H1 (cell line): ENCODE measurements at regions not wholly inside any gene's neighbourhood (a gene's known extent, or its start where the extent isn't known, plus 50 kb on each side); places are given as distances from the start of the nearest gene placed in this dataset.

Experiments used
- CTCF ChIA-PET: fragments of 300-600 bp; sonication (Branson Sonifier 250); formaldehyde crosslinking; loops from one replicate; lab custom pipeline; 2021; ENCODE audit not compliant: partially characterized antibody; lab: Charles Lee
- POLR2A ChIA-PET: fragments of 300-600 bp; sonication (Branson Sonifier 250); formaldehyde crosslinking; loops from one replicate; lab custom pipeline; 2021; ENCODE audit warnings: inconsistent platforms; ENCODE audit not compliant: partially characterized antibody; lab: Charles Lee
- DNase-seq, 2 experiments: peaks; one replicate each; pipeline versions ENCODE4 v3.0.0 to v3.0.0-alpha.2; 2010 to 2022; ENCODE audit warnings: low spot score in 2 of 2, low read depth in 1 of 2, mixed read lengths in 1 of 2
- FAIRE-seq: peaks from 2 replicates; lab custom pipeline; 2011; peaks lifted over from hg19 to GRCh38; lab: Jason Lieb, UNC
- H2AFZ ChIP-seq: 2 replicates; pipeline ENCODE4 v1.8.1; 2012; ENCODE audit warnings: low read length, inconsistent platforms
- H2AK5ac ChIP-seq: 2 replicates; pipeline ENCODE4 v1.6.1; 2013; ENCODE audit warnings: low read depth, low read length
- H2BK120ac ChIP-seq: replicated peaks from 2 replicates; pipeline ENCODE3; 2013; ENCODE audit warnings: low read depth, low read length, inconsistent platforms
- H2BK12ac ChIP-seq: 2 replicates; pipeline ENCODE4 v1.6.1; 2013; ENCODE audit warnings: low read depth, low read length
- H2BK15ac ChIP-seq: 2 replicates; pipeline ENCODE4 v1.6.1; 2013; ENCODE audit warnings: low read length
- H2BK20ac ChIP-seq: 2 replicates; pipeline ENCODE4 v1.6.1; 2013; ENCODE audit warnings: low read length
- H2BK5ac ChIP-seq: 2 replicates; pipeline ENCODE4 v1.6.1; 2013; ENCODE audit warnings: low read depth, low read length
- H3K14ac ChIP-seq: 2 replicates; pipeline ENCODE4 v1.6.1; 2013; ENCODE audit warnings: inconsistent platforms; ENCODE audit not compliant: insufficient read length
- H3K18ac ChIP-seq: 2 replicates; pipeline ENCODE4 v1.6.1; 2013; ENCODE audit warnings: low read length; ENCODE audit errors: extremely low read depth
- H3K23ac ChIP-seq: 2 replicates; pipeline ENCODE4 v1.6.1; 2013; ENCODE audit warnings: inconsistent platforms; ENCODE audit not compliant: insufficient read length
- H3K23me2 ChIP-seq: 2 replicates; pipeline ENCODE4 v1.6.1; 2013; ENCODE audit warnings: low read depth, low read length
- H3K27ac ChIP-seq: 2 replicates; pipeline ENCODE4 v1.6.1; 2011; ENCODE audit warnings: low read depth, low read length, inconsistent platforms
- H3K27me3 ChIP-seq, 4 experiments: replicated peaks in 1 of 4; 1 replicate in 1 of 4; 2 replicates in 3 of 4; pipeline versions ENCODE4 v1.6.1 to v1.8.1; 2011 to 2013; ENCODE audit warnings: low read length in 3 of 4, mild to moderate bottlenecking in 3 of 4, inconsistent platforms in 2 of 4, mixed read lengths in 2 of 4, moderate library complexity in 1 of 4; ENCODE audit not compliant: control insufficient read depth in 3 of 4, insufficient read depth in 3 of 4; ENCODE audit errors: extremely low read depth in 1 of 4
- H3K36me3 ChIP-seq, 4 experiments: 2 replicates each; pipeline versions ENCODE4 v1.6.1 to v1.8.1; 2011 to 2013; ENCODE audit warnings: mild to moderate bottlenecking in 4 of 4, low read length in 3 of 4, moderate library complexity in 2 of 4, control low read depth in 1 of 4, inconsistent platforms in 1 of 4; ENCODE audit not compliant: insufficient read depth in 4 of 4, control insufficient read depth in 2 of 4
- H3K4ac ChIP-seq: replicated peaks from 2 replicates; pipeline ENCODE3; 2013; ENCODE audit warnings: low read length, low read depth, mixed read lengths, inconsistent platforms; ENCODE audit not compliant: insufficient read length
- H3K4me1 ChIP-seq, 4 experiments: replicated peaks in 1 of 4; 1 replicate in 1 of 4; 2 replicates in 3 of 4; pipeline versions ENCODE4 v1.6.1 to v1.8.1; 2011 to 2013; ENCODE audit warnings: low read length in 3 of 4, inconsistent platforms in 2 of 4, mixed read lengths in 1 of 4; ENCODE audit not compliant: insufficient read depth in 4 of 4, control insufficient read depth in 3 of 4
- H3K4me2 ChIP-seq, 2 experiments: 2 replicates each; pipeline versions ENCODE4 v1.6.1 to v1.8.1; 2011 to 2013; ENCODE audit warnings: low read depth in 2 of 2, low read length in 2 of 2, control low read depth in 1 of 2, inconsistent platforms in 1 of 2, mild to moderate bottlenecking in 1 of 2; ENCODE audit not compliant: insufficient read depth in 1 of 2
- H3K4me3 ChIP-seq, 4 experiments: fragments of 200-600, 300-600 bp in 1 of 4; sonication (generic), shearing (Covaris generic), sonication (Bioruptor Twin) in 1 of 4; 2 replicates each; pipeline versions ENCODE4 v1.5.1 to v1.8.1; 2011 to 2016; ENCODE audit warnings: low read length in 4 of 4, low read depth in 3 of 4, control low read depth in 2 of 4, inconsistent platforms in 2 of 4, mild to moderate bottlenecking in 2 of 4, mixed read lengths in 1 of 4, moderate library complexity in 1 of 4; ENCODE audit not compliant: insufficient read depth in 2 of 4; ENCODE audit errors: extremely low read depth in 1 of 4
- H3K56ac ChIP-seq: replicated peaks from 2 replicates; pipeline ENCODE3; 2013; ENCODE audit warnings: low read depth, mild to moderate bottlenecking, mixed read lengths, low read length, inconsistent platforms; ENCODE audit not compliant: insufficient read length
- H3K79me1 ChIP-seq: 2 replicates; pipeline ENCODE4 v1.6.1; 2013; ENCODE audit warnings: low read depth, low read length, control low read depth
- H3K79me2 ChIP-seq, 2 experiments: 2 replicates each; pipeline versions ENCODE4 v1.6.1 to v1.8.1; 2012 to 2013; ENCODE audit warnings: low read length in 2 of 2, mild to moderate bottlenecking in 2 of 2, inconsistent platforms in 1 of 2; ENCODE audit not compliant: insufficient read depth in 2 of 2, control insufficient read depth in 1 of 2
- H3K9ac ChIP-seq, 4 experiments: replicated peaks in 1 of 4; 1 replicate in 1 of 4; 2 replicates in 3 of 4; pipeline versions ENCODE4 v1.6.1 to v1.8.1; 2011 to 2013; ENCODE audit warnings: low read depth in 3 of 4, low read length in 3 of 4, control low read depth in 2 of 4, mild to moderate bottlenecking in 2 of 4, moderate library complexity in 2 of 4, inconsistent platforms in 1 of 4; ENCODE audit errors: extremely low read depth in 1 of 4
- H3K9me3 ChIP-seq, 2 experiments: 2 replicates each; pipeline versions ENCODE4 v1.6.1 to v1.8.1; 2012 to 2013; ENCODE audit warnings: mild to moderate bottlenecking in 2 of 2, moderate library complexity in 2 of 2, control low read depth in 1 of 2, inconsistent platforms in 1 of 2, low read depth in 1 of 2, low read length in 1 of 2, mixed read lengths in 1 of 2; ENCODE audit not compliant: insufficient read depth in 2 of 2
- H4K20me1 ChIP-seq, 2 experiments: replicated peaks in 1 of 2; 2 replicates each; pipeline versions ENCODE3 to v1.8.1; 2011 to 2013; ENCODE audit warnings: inconsistent platforms in 2 of 2, low read length in 2 of 2, mild to moderate bottlenecking in 1 of 2; ENCODE audit not compliant: insufficient read depth in 2 of 2, control insufficient read depth in 1 of 2
- H4K5ac ChIP-seq: 2 replicates; pipeline ENCODE4 v1.6.1; 2013; ENCODE audit warnings: low read length, low read depth, mixed read lengths, inconsistent platforms; ENCODE audit not compliant: insufficient read length
- H4K8ac ChIP-seq: 2 replicates; pipeline ENCODE4 v1.8.0; 2013; ENCODE audit warnings: mild to moderate bottlenecking, moderate library complexity, low read length, inconsistent platforms; ENCODE audit not compliant: insufficient read depth; ENCODE audit errors: extremely low read depth
- H4K91ac ChIP-seq: replicated peaks from 2 replicates; pipeline ENCODE3; 2013; ENCODE audit warnings: low read length, mixed read lengths, inconsistent platforms; ENCODE audit not compliant: insufficient read length
- ASH2L ChIP-seq: fragments of 200-600, 300-600 bp; sonication (generic); IDR thresholded peaks from one replicate; pipeline ENCODE4 v1.7.1; 2017; ENCODE audit warnings: low read length
- CHD2 ChIP-seq: IDR thresholded peaks from 2 replicates; pipeline ENCODE4 v1.6.1; 2012; ENCODE audit warnings: low read length, improper control_type of control experiment
- EZH2 ChIP-seq: fragments of 200-600 bp; sonication (generic); IDR thresholded peaks from 2 replicates; pipeline ENCODE4 v1.7.1; 2012; ENCODE audit warnings: low read depth, mild to moderate bottlenecking, moderate library complexity, low read length, inconsistent platforms; ENCODE audit not compliant: severe bottlenecking
- HDAC6 ChIP-seq: IDR thresholded peaks from one replicate; pipeline ENCODE4 v1.7.1; 2012; ENCODE audit warnings: low read depth, mild to moderate bottlenecking, inconsistent platforms, low read length, moderate library complexity
- JUN ChIP-seq: IDR thresholded peaks from 2 replicates; pipeline ENCODE4 v1.6.1; 2011; ENCODE audit warnings: low read depth, mild to moderate bottlenecking, improper control_type of control experiment, low read length
- POU5F1 ChIP-seq: IDR thresholded peaks from 2 replicates; pipeline ENCODE4 v1.6.1; 2011; ENCODE audit warnings: low read depth, mild to moderate bottlenecking, low read length, moderate library complexity
- TCF12 ChIP-seq: IDR thresholded peaks from 2 replicates; pipeline ENCODE4 v1.6.1; 2011; ENCODE audit warnings: low read depth, mild to moderate bottlenecking, low read length
- WGBS, 2 experiments: shearing (Covaris generic) in 1 of 2; methylation state at CpG; one replicate each; pipeline versions ENCODE4 v1.1.6 to v1.1.7; 2013 to 2015; ENCODE audit warnings: low lambda C conversion rate in 2 of 2, mixed read lengths in 2 of 2, inconsistent platforms in 1 of 2, low coverage in 1 of 2, missing lambda C conversion rate in 1 of 2; ENCODE audit not compliant: insufficient replicate concordance in 2 of 2, insufficient coverage in 1 of 2, insufficient read length in 1 of 2; ENCODE audit errors: extremely low coverage in 1 of 2, missing lambda C conversion rate in 1 of 2; 5-methylcytosine and 5-hydroxymethylcytosine counted together
- TF ChIP-seq, protein P1 (sequence below): IDR thresholded peaks from 2 replicates; pipeline ENCODE4 v1.6.1; 2012; ENCODE audit warnings: inconsistent platforms

DNA sequence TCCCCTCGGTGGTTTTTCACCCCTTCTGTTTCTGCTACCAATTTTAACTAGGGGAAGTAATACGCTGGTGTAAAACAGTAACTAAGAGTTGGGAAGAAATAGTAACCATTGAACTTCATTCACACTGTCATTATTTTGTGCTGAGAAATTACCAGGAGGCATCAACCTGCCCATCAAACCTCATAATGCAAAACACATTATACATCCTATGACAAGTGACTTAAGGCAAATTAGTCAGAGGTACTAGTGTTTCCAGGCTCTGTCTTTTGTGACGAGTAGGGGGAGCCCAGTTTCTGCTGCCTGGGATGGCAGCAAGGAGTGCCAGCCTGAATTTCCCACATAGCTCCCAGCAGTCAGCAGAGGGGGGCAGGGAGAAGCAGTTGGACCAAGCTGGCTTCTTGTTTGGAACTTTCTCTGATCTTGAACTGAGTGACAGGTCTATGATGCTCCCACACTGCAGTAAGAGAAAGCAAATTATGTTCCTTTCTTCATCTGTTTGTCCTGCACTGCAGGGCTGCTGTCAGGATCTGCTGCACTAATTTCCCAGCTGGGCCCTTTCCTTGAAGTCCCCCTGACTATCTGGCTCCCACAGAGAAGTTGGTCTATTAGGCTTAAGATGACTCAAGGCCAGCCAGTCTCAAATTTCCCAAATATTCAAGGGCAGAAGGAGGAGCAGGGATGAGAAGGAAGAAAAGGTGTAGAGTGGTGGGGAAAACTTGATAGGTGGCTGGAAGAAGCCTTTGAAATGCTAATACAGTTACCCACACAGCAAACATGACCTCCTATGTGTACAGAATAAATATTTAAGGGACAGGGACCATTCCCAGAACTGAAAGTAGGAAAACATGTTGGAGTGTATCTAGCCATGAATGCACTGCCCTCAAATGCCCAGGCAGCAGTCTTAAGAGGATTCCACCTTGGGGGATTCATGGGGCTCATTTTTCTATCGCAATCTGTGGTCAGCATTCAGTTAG lies 322.8 kb downstream of the SEC16B start:
- no peak overlapping the region for H2AFZ ChIP-seq
- CTCF ChIA-PET = no interaction called here
- WGBS, 2 experiments = 88% methylated on average over 4 of the region's 4 CpGs; no CpG with 5 or more reads in 1 of the 2 experiments

More for the DNA sequence above, 322.8 kb downstream of the SEC16B start:
- TF ChIP-seq ASH2L = no peak
- TF ChIP-seq, protein P1, sequence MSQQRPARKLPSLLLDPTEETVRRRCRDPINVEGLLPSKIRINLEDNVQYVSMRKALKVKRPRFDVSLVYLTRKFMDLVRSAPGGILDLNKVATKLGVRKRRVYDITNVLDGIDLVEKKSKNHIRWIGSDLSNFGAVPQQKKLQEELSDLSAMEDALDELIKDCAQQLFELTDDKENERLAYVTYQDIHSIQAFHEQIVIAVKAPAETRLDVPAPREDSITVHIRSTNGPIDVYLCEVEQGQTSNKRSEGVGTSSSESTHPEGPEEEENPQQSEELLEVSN = no peak
- TF ChIP-seq POU5F1 = no peak
- TF ChIP-seq JUN = no peak
- TF ChIP-seq EZH2 = no peak
- TF ChIP-seq HDAC6 = no peak
- TF ChIP-seq TCF12 = no peak
- no peak for TF ChIP-seq CHD2
- Histone ChIP-seq H2BK120ac (no peak overlapping the region), H3K4ac (no peak overlapping the region), H3K27ac (no peak overlapping the region), H2BK5ac (no peak overlapping the region), H3K14ac (no peak overlapping the region), H3K4me1 (peaks cover 0 to 5% (median 2%) of the 10 kb centered on the region in 4 experiments; a peak in 2 of 7 replicates), H2AK5ac (no peak overlapping the region), H2BK20ac (no peak overlapping the region), H4K20me1 (no peaks in the 10 kb centered on the region), H3K27me3 (no peaks in the 10 kb centered on the region), H3K18ac (no peak overlapping the region), H3K36me3 (no peaks in the 10 kb centered on the region), H2BK15ac (no peak overlapping the region), H3K79me2 (no peaks in the 10 kb centered on the region), H3K23ac (no peak overlapping the region), H3K9ac (no peak overlapping the region), H3K79me1 (no peaks in the 10 kb centered on the region), H3K4me2 (no peak overlapping the region), H4K91ac (no peak overlapping the region), H4K5ac (no peak overlapping the region), H2BK12ac (no peak overlapping the region), H3K9me3 (no peaks in the 10 kb centered on the region), H3K56ac (no peak overlapping the region), H4K8ac (no peak overlapping the region), H3K4me3 (no peak overlapping the region), H3K23me2 (no peaks in the 10 kb centered on the region)
- FAIRE-seq = no peak
- DNase-seq = no peak
- POLR2A ChIA-PET = no interaction called here
